Kidney (tissue), 13 donors: ENCODE measurements at regions not wholly inside any gene's neighbourhood (a gene's known extent, or its start where the extent isn't known, plus 50 kb on each side); places are given as distances from the start of the nearest gene placed in this dataset.
A peak's percentile ranks its signal among the peaks of the same experiment; 100 is the strongest.

Experiments
- DNase-seq, 5 donors: peaks; one replicate each; pipeline ENCODE4 v3.0.0-alpha.2; 2013 to 2020
- FAIRE-seq: peaks from 2 replicates; lab custom pipeline; 2012; peaks lifted over from hg19 to GRCh38; lab: Jason Lieb, UNC
- H3K27ac ChIP-seq, 2 donors: one replicate each; pipeline ENCODE4 v1.7.0; 2013; ENCODE audit warnings: low read depth in 2 of 2, low read length in 2 of 2, inconsistent platforms in 1 of 2
- H3K27me3 ChIP-seq: one replicate; pipeline ENCODE4 v1.7.1; 2013; ENCODE audit warnings: low read length, inconsistent platforms; ENCODE audit not compliant: control insufficient read depth, insufficient read depth
- H3K36me3 ChIP-seq, 3 donors: one replicate each; pipeline versions ENCODE4 v1.7.0 to v1.7.1; 2013; ENCODE audit warnings: low read length in 3 of 3, control low read depth in 1 of 3, inconsistent platforms in 1 of 3; ENCODE audit not compliant: insufficient read depth in 3 of 3, control insufficient read depth in 2 of 3
- H3K4me1 ChIP-seq, 3 donors: one replicate each; pipeline versions ENCODE4 v1.7.0 to v1.7.1; 2013; ENCODE audit warnings: low read length in 3 of 3, inconsistent platforms in 1 of 3, low read depth in 1 of 3; ENCODE audit not compliant: control insufficient read depth in 2 of 3, insufficient read depth in 2 of 3
- H3K4me3 ChIP-seq, 3 donors: one replicate each; pipeline versions ENCODE4 v1.7.0 to v1.8.1; 2013; ENCODE audit warnings: low read length in 3 of 3, control low read depth in 1 of 3, inconsistent platforms in 1 of 3
- H3K9ac ChIP-seq, 3 donors: one replicate each; pipeline versions ENCODE4 v1.7.0 to v1.7.1; 2013; ENCODE audit warnings: low read length in 3 of 3, control low read depth in 1 of 3, inconsistent platforms in 1 of 3
- H3K9me3 ChIP-seq, 3 donors: one replicate each; pipeline versions ENCODE4 v1.7.0 to v1.7.1; 2013; ENCODE audit warnings: low read length in 3 of 3, control low read depth in 1 of 3, inconsistent platforms in 1 of 3; ENCODE audit not compliant: control insufficient read depth in 2 of 3, insufficient read depth in 1 of 3
- CTCF ChIP-seq: IDR thresholded peaks from 3 replicates; pipeline ENCODE4 v1.5.1; 2012; ENCODE audit warnings: mild to moderate bottlenecking, moderate library complexity, borderline replicate concordance; ENCODE audit not compliant: insufficient read depth; ENCODE audit errors: extremely low read depth
- intact Hi-C: fragments of 100-400 bp; cut with DNase I; formaldehyde crosslinking; loops from one replicate; pipeline ENCODE4 v1.11.1; 2022
- donor health status: control.
- donor health status: control.
- donor health status: control.
- donor health status: control.
- donor health status: control.
- donor health status: DM: yes; HTN: yes; CAD: no.
- donor health status: Normal renal cell carcinoma (clear cell type).

DNA sequence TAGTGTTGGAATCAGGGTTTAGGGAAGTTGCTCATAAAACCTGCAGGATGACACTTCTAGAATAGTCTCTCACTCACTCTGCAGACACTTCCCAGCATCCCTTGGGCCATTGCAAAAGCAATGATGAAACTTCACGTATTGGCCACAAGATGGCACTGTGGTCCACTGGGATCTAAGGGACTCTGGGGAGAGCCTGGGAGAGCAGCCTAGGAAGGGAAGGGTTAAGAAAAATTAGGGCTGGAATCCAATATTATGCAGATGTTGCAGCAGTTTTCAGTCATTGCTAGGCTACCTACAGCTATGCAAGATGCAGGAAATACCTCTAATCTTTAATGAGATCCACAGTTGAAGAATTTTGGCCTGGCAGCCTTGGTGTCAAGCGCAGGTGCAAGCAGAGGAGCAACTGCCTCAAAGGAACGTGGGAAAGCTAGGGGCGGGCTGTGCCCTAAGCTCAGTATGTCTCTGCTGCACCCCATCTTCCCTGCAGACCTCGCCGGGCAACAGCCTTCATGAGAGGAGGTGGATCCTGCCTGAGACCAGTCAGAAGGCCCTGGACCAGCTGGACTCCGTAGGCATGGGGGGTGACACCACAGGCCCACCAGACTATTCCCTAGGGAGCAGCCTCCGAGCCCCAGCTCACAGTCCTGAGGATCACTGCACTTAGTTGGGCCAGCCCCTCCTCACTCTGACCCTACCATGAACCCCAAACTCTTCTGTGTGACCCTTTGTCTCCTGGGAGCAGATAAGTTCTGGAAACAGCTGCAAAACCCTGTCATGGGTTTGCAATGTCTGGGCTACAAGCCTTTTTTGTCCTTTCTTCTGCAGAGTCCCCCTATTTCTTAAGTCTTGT, 127.9 kb upstream of the PRSS58 start:
- Histone ChIP-seq H3K27ac (no peak overlapping the region), H3K9ac (no peak overlapping the region), H3K4me1 (peaks cover 0 to 6% (median 5%) of the 10 kb centered on the region in 3 donors), H3K9me3 (no peaks in the 10 kb centered on the region), H3K4me3 (no peak overlapping the region), H3K27me3 (no peaks in the 10 kb centered on the region), H3K36me3 (no peaks in the 10 kb centered on the region)
- peak; percentile 52 for TF ChIP-seq CTCF
- intact Hi-C loops, result no loop called here
- no peak for FAIRE-seq
- peak in 4 of 5 donors; percentile 55 to 77 (median 72) for DNase-seq

GRCh38 chr7:142384493-142384922, 126.7 kb upstream of the PRSS58 start:
- no peak overlapping the region for H3K9ac ChIP-seq
- no peak for TF ChIP-seq CTCF
- intact Hi-C loops, result no loop called here
- peaks cover 0 to 6% (median 5%) of the 10 kb centered on the region in 3 donors for H3K4me1 ChIP-seq
- no peak overlapping the region for H3K27ac ChIP-seq
- no peaks in the 10 kb centered on the region for H3K9me3 ChIP-seq
- DNase-seq (no peak), FAIRE-seq (no peak)
- no peak overlapping the region for H3K4me3 ChIP-seq
- no peaks in the 10 kb centered on the region for H3K27me3 ChIP-seq
- H3K36me3 ChIP-seq, result no peaks in the 10 kb centered on the region

DNA sequence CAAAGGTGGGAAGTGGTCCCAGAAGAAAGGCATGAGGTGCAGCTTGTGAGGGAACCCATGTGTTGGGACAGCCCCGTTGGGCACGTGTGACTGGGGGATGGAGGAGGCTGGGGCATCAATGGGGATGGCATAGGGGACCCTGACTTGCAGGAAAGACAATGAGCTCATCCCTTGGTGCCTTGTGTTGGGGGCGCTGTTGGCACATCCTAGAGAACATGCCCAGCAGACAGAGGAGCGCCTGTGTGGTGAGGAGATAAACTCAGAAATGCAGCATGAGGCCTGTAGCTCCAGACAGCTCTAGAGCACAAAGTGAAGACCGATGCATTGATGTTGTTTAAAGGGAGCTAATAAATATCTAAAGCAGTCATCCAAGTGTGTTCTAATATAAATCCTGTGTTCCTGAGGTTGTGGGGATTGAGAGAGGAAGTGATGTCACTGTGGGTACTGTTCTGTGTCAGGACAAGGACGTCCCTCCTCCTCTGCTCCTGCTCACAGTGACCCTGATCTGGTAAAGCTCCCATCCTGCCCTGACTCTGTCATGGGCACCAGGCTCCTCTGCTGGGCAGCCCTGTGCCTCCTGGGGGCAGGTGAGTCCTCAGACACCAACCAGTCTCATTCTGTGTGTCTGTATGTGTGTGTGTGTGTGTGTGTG, 126.1 kb upstream of the PRSS58 start:
- no peak for DNase-seq
- Histone ChIP-seq H3K4me1 (peaks cover 0 to 6% (median 5%) of the 10 kb centered on the region in 3 donors), H3K27me3 (no peaks in the 10 kb centered on the region), H3K9me3 (no peaks in the 10 kb centered on the region), H3K27ac (no peak overlapping the region), H3K4me3 (no peak overlapping the region), H3K36me3 (no peaks in the 10 kb centered on the region), H3K9ac (no peak overlapping the region)
- no peak for FAIRE-seq
- intact Hi-C loops, result no loop called here
- TF ChIP-seq CTCF, result no peak
